NCI-H2081 treated with DMSO at 0.1 percent for 48 hours (cell line): ENCODE measurements at regions not wholly inside any gene's neighbourhood (a gene's known extent, or its start where the extent isn't known, plus 50 kb on each side); places are given as distances from the start of the nearest gene placed in this dataset.
A peak's percentile ranks its signal among the peaks of the same experiment; 100 is the strongest.

Source experiments
- DNase-seq: peaks from one replicate; lab custom pipeline; 2025; lab: John Stamatoyannopoulos, UW

GRCh38 chr17:69605571-69605970, 191.1 kb downstream of the MAP2K6 start:
- no peak for DNase-seq

- DNase-seq, result no peak
Observed at GRCh38 chr17:69606142-69606800, 191.8 kb downstream of the MAP2K6 start.

- DNase-seq, result peak; percentile 64
Observed at GRCh38 chr17:69607162-69607834, 192.8 kb downstream of the MAP2K6 start.

- DNase-seq, result no peak
Observed at GRCh38 chr17:69608141-69608540, 193.6 kb downstream of the MAP2K6 start.

- DNase-seq, result no peak
Observed at GRCh38 chr17:69608808-69609472, 194.4 kb downstream of the MAP2K6 start.

GRCh38 chr17:69609473-69610305, 195.2 kb downstream of the MAP2K6 start:
- no peak for DNase-seq

DNA sequence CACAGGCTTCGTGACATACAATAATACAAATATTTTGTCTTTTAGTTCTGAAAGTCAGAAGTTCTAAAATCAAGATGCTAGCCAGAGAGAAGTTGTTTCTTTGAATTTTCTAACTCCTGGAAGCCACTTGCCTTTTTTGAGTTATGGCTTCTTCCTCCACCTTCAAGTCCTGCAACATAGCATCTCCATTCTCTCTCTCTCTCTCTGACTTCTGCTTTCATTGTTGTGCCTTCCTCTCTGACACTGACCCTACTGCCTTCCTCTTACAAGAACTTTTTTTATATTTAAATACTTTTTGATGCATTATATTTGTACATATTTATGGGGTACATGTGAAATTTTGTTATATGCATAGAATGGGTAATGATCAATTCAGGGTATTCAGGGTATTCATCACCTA, 205.9 kb downstream of the MAP2K6 start:
- DNase-seq, result no peak

DNA sequence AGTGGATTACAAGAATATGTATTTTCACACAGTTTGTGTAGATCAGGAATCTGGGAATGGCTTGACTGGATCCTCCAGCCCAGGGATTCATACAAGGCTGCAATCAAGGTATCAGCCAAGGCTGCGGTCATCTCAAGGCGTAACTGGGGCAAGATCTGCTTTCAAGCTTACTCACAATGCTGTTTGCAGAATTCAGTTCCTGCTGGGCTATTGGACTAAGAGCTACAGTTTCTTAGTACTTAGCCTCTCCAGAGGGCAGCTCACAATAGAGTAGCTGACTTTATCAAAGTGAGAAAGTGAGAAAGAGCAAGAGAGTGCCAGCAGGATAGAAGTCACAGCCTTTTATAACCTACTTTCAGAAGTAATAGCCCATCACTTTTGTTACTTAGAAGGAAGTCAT, 211.0 kb downstream of the MAP2K6 start:
- DNase-seq, result no peak

DNA sequence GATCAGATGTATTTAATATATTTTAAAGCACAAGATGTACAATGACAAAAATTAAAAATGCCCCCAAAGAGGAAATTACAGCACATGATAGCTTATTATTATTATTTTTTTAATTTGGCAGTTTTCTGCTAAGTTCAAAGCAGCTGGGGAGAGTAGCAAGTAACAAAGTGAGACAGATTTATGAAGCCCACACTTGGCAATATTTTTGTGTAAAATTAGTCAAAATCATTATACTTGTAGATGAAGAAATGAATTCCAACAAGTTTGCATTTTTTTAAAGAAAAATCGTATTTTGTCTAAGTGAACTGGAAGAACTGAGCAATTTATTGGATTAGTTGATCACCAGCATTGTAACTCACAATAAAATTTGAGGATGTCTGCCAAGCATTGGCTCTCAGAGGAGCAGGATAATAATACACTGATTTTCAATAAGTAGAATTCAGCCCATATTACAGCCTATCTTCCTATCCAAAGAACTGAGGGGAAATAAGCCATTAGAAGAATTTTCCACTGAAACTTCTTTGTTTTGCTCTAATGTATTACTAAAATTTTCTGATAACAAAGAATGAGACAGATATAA, 215.6 kb downstream of the MAP2K6 start:
- no peak for DNase-seq

DNA sequence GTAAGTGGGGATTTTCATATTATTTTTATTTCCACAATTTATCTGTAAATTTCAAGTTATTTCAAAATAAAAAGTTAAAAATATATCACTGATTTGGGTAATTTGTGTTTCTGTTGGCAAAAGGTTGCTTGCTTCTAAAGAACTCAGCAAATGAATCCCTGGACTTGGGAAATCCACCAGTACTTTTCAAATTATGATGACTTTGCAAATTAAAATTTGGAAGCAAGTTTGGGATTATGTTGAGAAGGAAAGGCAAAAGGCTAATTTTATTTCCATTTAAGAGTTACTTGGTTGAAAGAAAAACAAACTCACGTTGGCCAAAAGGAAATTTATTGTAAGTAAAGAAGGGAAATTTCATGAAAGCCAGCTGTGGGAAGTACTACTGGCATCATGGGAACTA, 220.3 kb downstream of the MAP2K6 start:
- DNase-seq, result no peak

DNA sequence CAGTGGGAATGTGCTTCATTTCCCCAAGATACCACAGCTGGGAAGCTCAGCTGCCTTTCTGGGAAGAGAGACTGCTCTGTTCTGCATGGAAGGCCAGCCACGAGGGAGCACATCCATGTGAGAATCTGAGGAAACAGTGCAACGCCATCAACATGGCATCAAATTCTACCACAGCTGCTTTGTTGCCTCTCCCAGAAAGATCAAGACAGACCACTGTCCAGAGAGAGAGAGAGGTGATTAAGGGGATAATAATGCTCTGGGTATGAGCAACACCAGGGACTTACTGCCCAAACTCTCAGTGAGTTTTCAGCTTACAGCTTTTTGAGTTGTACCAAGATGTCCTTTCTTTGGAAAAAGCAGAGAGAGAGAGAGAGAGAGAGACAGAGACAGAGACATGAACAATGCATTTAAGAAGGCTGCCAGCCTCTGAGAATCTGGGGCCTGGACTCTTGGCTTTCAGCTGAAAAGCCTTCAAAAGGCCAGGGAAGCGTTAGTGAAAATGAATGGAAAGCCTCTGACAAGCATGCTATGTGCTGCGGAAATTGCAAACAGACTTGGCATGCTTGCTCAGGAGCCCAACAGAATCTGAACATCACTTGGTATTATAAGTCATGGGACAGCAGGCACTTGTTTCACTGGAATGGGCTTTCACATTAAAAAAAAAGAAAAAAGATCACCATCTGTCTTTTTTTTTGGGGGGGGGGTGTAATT, 223.1 kb downstream of the MAP2K6 start:
- no peak for DNase-seq

- no peak for DNase-seq
Observed at GRCh38 chr17:69639096-69639495, 224.6 kb downstream of the MAP2K6 start.

DNA sequence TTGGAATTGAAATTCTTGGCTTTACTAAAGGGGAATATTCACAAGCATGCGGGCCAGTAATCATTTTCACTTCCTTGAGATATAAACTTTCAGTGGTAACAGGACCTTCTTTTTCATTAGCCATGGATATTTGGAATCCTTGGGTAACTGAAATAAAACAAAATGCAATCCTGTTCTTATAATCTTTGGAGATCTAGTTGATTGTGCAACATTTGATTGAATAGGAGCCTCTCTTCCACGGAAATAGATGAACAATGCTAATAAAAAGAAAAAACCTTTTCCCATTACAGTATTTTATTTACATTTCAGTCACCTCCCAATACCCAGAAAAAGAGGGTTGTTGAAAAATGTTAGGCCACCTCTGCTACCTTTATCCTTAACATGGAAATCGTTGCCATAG, 225.6 kb downstream of the MAP2K6 start:
- no peak for DNase-seq

GRCh38 chr17:69643686-69644085, 229.2 kb downstream of the MAP2K6 start:
- DNase-seq, result no peak

DNA sequence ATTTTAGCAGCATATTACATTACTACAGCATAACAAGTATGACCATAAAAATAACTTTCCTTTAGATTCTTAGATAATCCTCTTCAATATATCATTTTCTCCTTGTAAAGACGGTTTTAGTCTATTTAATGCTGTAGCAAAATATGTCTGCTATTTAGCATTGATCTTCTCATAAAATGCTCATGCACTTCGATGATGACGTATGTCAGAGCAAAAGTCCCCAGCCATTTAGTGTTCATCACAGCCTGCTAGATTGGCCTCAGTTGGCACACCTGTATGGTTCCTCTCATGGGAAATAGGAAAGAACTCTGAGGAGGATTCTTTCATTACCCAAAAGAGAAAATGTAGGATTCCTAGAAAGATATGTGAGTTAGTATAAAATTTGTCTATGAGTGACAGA, 232.2 kb downstream of the MAP2K6 start:
- DNase-seq, result no peak

DNA sequence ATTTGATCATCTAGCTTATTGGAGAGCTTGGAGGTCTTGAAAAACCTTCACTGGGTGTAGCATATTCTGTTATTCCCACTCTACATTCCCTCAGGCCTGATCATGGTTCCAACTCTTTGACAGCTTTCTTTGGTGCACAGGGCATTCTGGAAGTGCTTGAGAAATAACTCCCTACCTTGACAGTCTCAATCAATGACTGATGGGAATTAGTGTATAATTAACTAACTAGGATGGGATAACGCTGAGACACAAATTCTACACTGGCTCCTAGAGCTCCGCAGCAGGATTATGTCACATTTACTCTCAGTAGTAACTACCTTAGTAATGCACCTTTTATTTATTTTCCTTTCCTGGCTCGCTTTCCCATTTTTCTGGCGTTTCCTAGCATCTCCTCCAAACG, 236.4 kb downstream of the MAP2K6 start:
- no peak for DNase-seq

GRCh38 chr17:69651921-69652320, 237.4 kb downstream of the MAP2K6 start:
- DNase-seq, result no peak

- no peak for DNase-seq
Observed at GRCh38 chr17:69654981-69655855, 240.7 kb downstream of the MAP2K6 start.

DNA sequence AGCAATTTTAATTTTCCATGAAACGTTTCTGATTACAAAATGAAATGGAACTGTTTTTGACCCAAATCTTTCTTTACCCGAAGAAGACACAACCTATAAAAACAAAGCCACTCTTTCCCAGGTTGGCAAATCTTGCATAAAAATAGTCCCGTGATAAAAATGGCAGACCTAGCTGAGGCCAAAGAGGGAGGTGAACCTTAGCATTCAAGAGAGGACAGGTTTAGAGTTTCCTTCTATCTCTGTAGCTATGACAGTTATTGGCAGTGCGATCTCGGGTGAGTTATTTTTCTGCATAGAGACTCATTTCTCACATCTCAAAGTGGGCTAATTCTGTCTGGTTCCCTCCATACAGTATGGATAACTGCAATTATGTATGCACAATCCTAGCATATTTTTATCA, 241.4 kb downstream of the MAP2K6 start:
- DNase-seq, result no peak

DNA sequence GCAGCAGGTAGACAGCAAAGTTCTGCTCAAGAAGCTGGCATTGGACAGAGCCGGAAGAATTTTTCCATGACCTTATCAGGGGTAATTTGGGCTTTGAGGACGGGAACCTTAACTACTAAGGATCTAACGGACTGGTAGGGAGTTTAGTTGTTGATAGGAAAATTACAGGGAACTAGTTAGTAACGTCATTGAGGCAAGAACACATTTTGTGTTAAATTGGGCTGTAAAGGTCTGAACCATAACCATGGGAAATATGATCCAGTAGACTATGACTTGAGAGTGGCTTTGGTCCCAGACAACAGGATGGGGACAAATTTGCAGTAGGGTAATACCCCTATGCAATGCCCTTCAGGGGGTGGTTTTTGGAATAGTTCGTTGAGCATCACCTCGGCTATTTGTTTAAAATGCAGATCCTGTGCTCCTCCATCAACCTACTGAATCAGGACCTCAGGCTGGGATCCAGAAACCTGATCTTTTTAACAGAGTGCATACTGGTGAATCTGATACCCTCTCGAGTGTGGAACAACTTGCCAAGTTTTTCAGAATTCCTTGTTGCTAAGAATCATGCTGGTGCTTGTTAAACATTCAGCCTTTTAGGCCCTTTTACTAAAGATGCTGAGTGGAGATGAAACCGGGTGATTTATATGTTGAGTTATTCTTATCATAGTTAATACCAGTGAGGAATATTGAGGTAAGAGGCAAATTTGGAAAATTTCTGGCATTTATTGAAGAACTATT, 255.1 kb downstream of the MAP2K6 start:
- no peak for DNase-seq
